ENCODE measurements at regions not wholly inside any gene's neighbourhood (a gene's known extent, or its start where the extent isn't known, plus 50 kb on each side); places are given as distances from the start of the nearest gene placed in this dataset.

DNA sequence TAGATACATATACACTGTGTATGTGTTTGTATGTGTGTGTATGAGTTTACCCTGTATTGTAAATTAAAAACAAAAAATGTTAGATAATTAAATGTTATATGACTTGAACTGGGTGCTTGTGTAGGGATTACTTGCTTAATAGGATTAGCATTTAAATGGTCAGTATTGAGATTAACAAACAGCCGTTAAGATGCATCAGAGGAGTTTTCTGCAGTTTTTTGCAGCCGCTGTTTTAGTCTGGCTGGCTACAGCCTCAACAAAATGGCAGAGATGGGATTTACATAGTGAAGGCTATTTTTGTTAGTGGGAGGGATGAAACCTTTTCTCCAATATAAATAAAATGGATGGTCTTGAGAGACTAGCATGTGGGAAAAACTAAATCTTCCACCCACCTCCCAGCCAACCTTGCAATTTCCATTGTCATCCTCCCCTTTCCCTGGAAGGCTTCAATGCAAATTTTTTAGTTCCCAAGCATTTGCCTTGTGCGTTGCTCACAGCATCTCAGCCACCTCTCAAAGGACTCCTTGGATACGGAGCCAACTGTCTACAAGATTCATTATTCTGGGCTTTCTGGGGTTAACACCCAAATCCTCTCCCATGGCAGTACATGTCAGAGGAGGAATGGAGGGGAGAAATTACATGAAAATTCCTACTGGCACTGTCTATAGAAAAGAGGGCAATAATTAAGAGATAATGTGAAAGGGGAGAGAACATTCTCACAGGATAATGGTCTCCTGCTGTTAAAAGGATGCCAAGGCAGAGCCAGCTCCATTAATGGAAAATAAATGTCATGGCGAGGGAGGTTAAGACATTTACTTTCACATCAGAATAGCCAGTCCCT is 351.9 kb downstream of the CDH2 start:
- no peak for TF ChIP-seq GLIS3 (CRISPR knock-in tag; IDR thresholded peaks at IDR 0.05)
- TF ChIP-seq, protein P1, sequence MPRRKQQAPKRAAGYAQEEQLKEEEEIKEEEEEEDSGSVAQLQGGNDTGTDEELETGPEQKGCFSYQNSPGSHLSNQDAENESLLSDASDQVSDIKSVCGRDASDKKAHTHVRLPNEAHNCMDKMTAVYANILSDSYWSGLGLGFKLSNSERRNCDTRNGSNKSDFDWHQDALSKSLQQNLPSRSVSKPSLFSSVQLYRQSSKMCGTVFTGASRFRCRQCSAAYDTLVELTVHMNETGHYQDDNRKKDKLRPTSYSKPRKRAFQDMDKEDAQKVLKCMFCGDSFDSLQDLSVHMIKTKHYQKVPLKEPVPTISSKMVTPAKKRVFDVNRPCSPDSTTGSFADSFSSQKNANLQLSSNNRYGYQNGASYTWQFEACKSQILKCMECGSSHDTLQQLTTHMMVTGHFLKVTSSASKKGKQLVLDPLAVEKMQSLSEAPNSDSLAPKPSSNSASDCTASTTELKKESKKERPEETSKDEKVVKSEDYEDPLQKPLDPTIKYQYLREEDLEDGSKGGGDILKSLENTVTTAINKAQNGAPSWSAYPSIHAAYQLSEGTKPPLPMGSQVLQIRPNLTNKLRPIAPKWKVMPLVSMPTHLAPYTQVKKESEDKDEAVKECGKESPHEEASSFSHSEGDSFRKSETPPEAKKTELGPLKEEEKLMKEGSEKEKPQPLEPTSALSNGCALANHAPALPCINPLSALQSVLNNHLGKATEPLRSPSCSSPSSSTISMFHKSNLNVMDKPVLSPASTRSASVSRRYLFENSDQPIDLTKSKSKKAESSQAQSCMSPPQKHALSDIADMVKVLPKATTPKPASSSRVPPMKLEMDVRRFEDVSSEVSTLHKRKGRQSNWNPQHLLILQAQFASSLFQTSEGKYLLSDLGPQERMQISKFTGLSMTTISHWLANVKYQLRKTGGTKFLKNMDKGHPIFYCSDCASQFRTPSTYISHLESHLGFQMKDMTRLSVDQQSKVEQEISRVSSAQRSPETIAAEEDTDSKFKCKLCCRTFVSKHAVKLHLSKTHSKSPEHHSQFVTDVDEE (CRISPR knock-in tag; IDR thresholded peaks at IDR 0.05), result no peak
- no peak for TF ChIP-seq ZFP30 (CRISPR knock-in tag; IDR thresholded peaks at IDR 0.05)
- no peak for TF ChIP-seq ZNF8 (CRISPR knock-in tag; IDR thresholded peaks at IDR 0.05)
- TF ChIP-seq ZNF565 (CRISPR knock-in tag; conservative IDR thresholded peaks at IDR 0.05; ENCODE audit: low read depth), result no peak
- TF ChIP-seq TCF4 (CRISPR knock-in tag; IDR thresholded peaks at IDR 0.05; ENCODE audit: borderline replicate concordance), result no peak
- TF ChIP-seq, protein P2, sequence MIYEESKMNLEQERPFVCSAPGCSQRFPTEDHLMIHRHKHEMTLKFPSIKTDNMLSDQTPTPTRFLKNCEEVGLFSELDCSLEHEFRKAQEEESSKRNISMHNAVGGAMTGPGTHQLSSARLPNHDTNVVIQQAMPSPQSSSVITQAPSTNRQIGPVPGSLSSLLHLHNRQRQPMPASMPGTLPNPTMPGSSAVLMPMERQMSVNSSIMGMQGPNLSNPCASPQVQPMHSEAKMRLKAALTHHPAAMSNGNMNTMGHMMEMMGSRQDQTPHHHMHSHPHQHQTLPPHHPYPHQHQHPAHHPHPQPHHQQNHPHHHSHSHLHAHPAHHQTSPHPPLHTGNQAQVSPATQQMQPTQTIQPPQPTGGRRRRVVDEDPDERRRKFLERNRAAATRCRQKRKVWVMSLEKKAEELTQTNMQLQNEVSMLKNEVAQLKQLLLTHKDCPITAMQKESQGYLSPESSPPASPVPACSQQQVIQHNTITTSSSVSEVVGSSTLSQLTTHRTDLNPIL (CRISPR knock-in tag; IDR thresholded peaks at IDR 0.05; ENCODE audit: low read depth), result no peak
- no peak for TF ChIP-seq OSR1 (CRISPR knock-in tag; IDR thresholded peaks at IDR 0.05)
- TF ChIP-seq, protein P3, sequence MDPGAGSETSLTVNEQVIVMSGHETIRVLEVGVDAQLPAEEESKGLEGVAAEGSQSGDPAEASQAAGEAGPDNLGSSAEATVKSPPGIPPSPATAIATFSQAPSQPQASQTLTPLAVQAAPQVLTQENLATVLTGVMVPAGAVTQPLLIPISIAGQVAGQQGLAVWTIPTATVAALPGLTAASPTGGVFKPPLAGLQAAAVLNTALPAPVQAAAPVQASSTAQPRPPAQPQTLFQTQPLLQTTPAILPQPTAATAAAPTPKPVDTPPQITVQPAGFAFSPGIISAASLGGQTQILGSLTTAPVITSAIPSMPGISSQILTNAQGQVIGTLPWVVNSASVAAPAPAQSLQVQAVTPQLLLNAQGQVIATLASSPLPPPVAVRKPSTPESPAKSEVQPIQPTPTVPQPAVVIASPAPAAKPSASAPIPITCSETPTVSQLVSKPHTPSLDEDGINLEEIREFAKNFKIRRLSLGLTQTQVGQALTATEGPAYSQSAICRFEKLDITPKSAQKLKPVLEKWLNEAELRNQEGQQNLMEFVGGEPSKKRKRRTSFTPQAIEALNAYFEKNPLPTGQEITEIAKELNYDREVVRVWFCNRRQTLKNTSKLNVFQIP (CRISPR knock-in tag; IDR thresholded peaks at IDR 0.05; ENCODE audit: borderline replicate concordance, low read depth), result no peak

DNA sequence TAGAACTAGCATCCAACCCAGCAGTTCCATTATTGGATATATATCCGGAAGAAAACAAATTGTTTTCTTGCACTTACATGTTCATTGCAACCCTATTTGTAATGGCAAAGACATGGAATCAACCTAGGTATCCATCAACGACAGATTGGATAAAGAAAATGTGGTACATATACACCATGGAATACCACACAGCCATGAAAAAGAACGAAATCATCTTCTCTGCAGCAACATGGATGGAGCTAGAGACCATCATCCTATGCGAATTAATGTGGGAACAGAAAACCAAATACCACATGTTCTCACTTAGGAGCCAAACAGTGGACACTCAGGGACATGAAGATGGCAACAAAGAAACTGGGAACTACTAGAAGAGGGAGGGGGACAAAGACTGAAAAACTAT is 352.7 kb downstream of the CDH2 start:
- TF ChIP-seq ZNF70 (CRISPR knock-in tag; IDR thresholded peaks at IDR 0.05) (no peak), ZNF8 (CRISPR knock-in tag; IDR thresholded peaks at IDR 0.05) (peak; percentile 57), PPARA (CRISPR knock-in tag; IDR thresholded peaks at IDR 0.05; ENCODE audit: borderline replicate concordance) (no peak)
- ATAC-seq, result no peak

More for the DNA sequence above, 351.9 kb downstream of the CDH2 start:
- no peak for ATAC-seq

GRCh38 chr18:27823053-27823452 is 353.9 kb downstream of the CDH2 start:
- ATAC-seq, result no peak
- no peak for TF ChIP-seq TCF4 (CRISPR knock-in tag; IDR thresholded peaks at IDR 0.05; ENCODE audit: borderline replicate concordance)
- TF ChIP-seq, protein P3 (CRISPR knock-in tag; IDR thresholded peaks at IDR 0.05; ENCODE audit: borderline replicate concordance, low read depth), result no peak
- TF ChIP-seq ZNF565 (CRISPR knock-in tag; conservative IDR thresholded peaks at IDR 0.05; ENCODE audit: low read depth), result no peak
- TF ChIP-seq CSRNP3 (CRISPR knock-in tag; IDR thresholded peaks at IDR 0.05), result no peak
- TF ChIP-seq, protein P4, sequence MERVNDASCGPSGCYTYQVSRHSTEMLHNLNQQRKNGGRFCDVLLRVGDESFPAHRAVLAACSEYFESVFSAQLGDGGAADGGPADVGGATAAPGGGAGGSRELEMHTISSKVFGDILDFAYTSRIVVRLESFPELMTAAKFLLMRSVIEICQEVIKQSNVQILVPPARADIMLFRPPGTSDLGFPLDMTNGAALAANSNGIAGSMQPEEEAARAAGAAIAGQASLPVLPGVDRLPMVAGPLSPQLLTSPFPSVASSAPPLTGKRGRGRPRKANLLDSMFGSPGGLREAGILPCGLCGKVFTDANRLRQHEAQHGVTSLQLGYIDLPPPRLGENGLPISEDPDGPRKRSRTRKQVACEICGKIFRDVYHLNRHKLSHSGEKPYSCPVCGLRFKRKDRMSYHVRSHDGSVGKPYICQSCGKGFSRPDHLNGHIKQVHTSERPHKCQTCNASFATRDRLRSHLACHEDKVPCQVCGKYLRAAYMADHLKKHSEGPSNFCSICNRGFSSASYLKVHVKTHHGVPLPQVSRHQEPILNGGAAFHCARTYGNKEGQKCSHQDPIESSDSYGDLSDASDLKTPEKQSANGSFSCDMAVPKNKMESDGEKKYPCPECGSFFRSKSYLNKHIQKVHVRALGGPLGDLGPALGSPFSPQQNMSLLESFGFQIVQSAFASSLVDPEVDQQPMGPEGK (CRISPR knock-in tag; IDR thresholded peaks at IDR 0.05; ENCODE audit: borderline replicate concordance), result no peak
- TF ChIP-seq, protein P2 (CRISPR knock-in tag; IDR thresholded peaks at IDR 0.05; ENCODE audit: low read depth), result no peak
- no peak for TF ChIP-seq GLIS3 (CRISPR knock-in tag; IDR thresholded peaks at IDR 0.05)
- no peak for TF ChIP-seq ARNTL (CRISPR knock-in tag; IDR thresholded peaks at IDR 0.05; ENCODE audit: borderline replicate concordance, low read depth)
- no peak for TF ChIP-seq ZNF8 (CRISPR knock-in tag; IDR thresholded peaks at IDR 0.05)
- TF ChIP-seq ZNF70 (CRISPR knock-in tag; IDR thresholded peaks at IDR 0.05), result no peak
- TF ChIP-seq ISL1 (CRISPR knock-in tag; IDR thresholded peaks at IDR 0.05), result no peak
- TF ChIP-seq ESRRG (CRISPR knock-in tag; IDR thresholded peaks at IDR 0.05), result no peak
- TF ChIP-seq ZFP3 (CRISPR knock-in tag; IDR thresholded peaks at IDR 0.05), result no peak
- TF ChIP-seq BACH2 (CRISPR knock-in tag; IDR thresholded peaks at IDR 0.05; ENCODE audit: borderline replicate concordance), result no peak
- no peak for TF ChIP-seq TOX (CRISPR knock-in tag; IDR thresholded peaks at IDR 0.05; ENCODE audit: borderline replicate concordance)
- no peak for TF ChIP-seq ZFP30 (CRISPR knock-in tag; IDR thresholded peaks at IDR 0.05)
- TF ChIP-seq, protein P1 (CRISPR knock-in tag; IDR thresholded peaks at IDR 0.05), result no peak
- TF ChIP-seq ZC3H10 (CRISPR knock-in tag; IDR thresholded peaks at IDR 0.05), result no peak
